ENCODE measurements at regions not wholly inside any gene's neighbourhood (a gene's known extent, or its start where the extent isn't known, plus 50 kb on each side); places are given as distances from the start of the nearest gene placed in this dataset.

GRCh38 chr5:26543987-26544386 is 494.4 kb downstream of the CDH9 start:
- no peaks in the 10 kb centered on the region for H4K20me1 ChIP-seq (ENCODE audit: control insufficient read depth, insufficient read depth)
- CTCF ChIA-PET = no interaction called here
- no peaks in the 10 kb centered on the region for H3K4me1 ChIP-seq (ENCODE audit: control insufficient read depth, insufficient read depth, low read length)
- BruUV-seq (replicated peaks) = no TSS peak
- in situ Hi-C loops (cut with MboI) = no loop called here
- H3K36me3 ChIP-seq (ENCODE audit: control insufficient read depth in 2 of 2, insufficient read depth in 2 of 2, low read length in 1 of 2) = no peaks in the 10 kb centered on the region
- no peak for TF ChIP-seq BCL11A (IDR thresholded peaks at IDR 0.05; ENCODE audit: low read depth, low read length)
- no peak for TF ChIP-seq BCL3 (IDR thresholded peaks at IDR 0.05; ENCODE audit: borderline replicate concordance, insufficient read depth, low read depth, low read length, poor library complexity, severe bottlenecking)
- TF ChIP-seq SP1 (IDR thresholded peaks at IDR 0.05; ENCODE audit: low read depth, low read length) = no peak
- TF ChIP-seq, protein P1, sequence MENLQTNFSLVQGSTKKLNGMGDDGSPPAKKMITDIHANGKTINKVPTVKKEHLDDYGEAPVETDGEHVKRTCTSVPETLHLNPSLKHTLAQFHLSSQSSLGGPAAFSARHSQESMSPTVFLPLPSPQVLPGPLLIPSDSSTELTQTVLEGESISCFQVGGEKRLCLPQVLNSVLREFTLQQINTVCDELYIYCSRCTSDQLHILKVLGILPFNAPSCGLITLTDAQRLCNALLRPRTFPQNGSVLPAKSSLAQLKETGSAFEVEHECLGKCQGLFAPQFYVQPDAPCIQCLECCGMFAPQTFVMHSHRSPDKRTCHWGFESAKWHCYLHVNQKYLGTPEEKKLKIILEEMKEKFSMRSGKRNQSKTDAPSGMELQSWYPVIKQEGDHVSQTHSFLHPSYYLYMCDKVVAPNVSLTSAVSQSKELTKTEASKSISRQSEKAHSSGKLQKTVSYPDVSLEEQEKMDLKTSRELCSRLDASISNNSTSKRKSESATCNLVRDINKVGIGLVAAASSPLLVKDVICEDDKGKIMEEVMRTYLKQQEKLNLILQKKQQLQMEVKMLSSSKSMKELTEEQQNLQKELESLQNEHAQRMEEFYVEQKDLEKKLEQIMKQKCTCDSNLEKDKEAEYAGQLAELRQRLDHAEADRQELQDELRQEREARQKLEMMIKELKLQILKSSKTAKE (IDR thresholded peaks at IDR 0.05; ENCODE audit: low read depth, poor library complexity, severe bottlenecking) = no peak
- no peak for TF ChIP-seq DPF2 (IDR thresholded peaks at IDR 0.05)
- no peak for TF ChIP-seq POLR2A (IDR thresholded peaks at IDR 0.05; ENCODE audit: low read depth, low read length)
- TF ChIP-seq NBN (IDR thresholded peaks at IDR 0.05) = no peak
- TF ChIP-seq CHD2 (IDR thresholded peaks at IDR 0.05; ENCODE audit: borderline replicate concordance, low read depth, low read length) = no peak
- no peak for TF ChIP-seq CEBPB (IDR thresholded peaks at IDR 0.05; ENCODE audit: borderline replicate concordance in 1 of 2, low read depth in 2 of 2, low read length in 2 of 2)
- TF ChIP-seq SMAD1 (IDR thresholded peaks at IDR 0.05; ENCODE audit: low read depth, partially characterized antibody) = no peak
- TF ChIP-seq, protein P2, sequence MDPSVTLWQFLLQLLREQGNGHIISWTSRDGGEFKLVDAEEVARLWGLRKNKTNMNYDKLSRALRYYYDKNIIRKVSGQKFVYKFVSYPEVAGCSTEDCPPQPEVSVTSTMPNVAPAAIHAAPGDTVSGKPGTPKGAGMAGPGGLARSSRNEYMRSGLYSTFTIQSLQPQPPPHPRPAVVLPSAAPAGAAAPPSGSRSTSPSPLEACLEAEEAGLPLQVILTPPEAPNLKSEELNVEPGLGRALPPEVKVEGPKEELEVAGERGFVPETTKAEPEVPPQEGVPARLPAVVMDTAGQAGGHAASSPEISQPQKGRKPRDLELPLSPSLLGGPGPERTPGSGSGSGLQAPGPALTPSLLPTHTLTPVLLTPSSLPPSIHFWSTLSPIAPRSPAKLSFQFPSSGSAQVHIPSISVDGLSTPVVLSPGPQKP (IDR thresholded peaks at IDR 0.05; ENCODE audit: low read depth, low read length) = no peak
- no peak for TF ChIP-seq CHD1 (IDR thresholded peaks at IDR 0.05; ENCODE audit: low read depth, low read length)
- POLR2A ChIA-PET = no interaction called here
- FAIRE-seq (no peak), DNase-seq (ENCODE audit: low read depth, low spot score) (no peak), ATAC-seq (no peak)
- SMC1A ChIA-PET (ENCODE audit: uncharacterized antibody, unreplicated experiment) = no interaction called here
- WGBS (ENCODE audit: insufficient coverage, insufficient replicate concordance, low lambda C conversion rate, missing lambda C conversion rate) = 0% methylated on average over 1 of the region's 1 CpG
- no peaks in the 10 kb centered on the region for H3K9me3 ChIP-seq (replicated peaks; ENCODE audit: control insufficient read depth, insufficient read depth, low read length)
- no peaks in the 10 kb centered on the region for H3K27me3 ChIP-seq (replicated peaks in 1 of 2; ENCODE audit: control insufficient read depth in 2 of 2, insufficient read depth in 2 of 2, low read length in 1 of 2)
- no peak overlapping the region for H3K9ac ChIP-seq (ENCODE audit: control insufficient read depth, insufficient read depth, low read length)
- H3K79me2 ChIP-seq (ENCODE audit: control insufficient read depth, insufficient read depth, low read length) = no peaks in the 10 kb centered on the region
- H2AFZ ChIP-seq (ENCODE audit: control insufficient read depth, low read depth, low read length) = no peak overlapping the region
- RAD21 ChIA-PET (ENCODE audit: unreplicated experiment) = no interaction called here
- H3K4me3 ChIP-seq = no peak overlapping the region
- intact Hi-C loops (cut with micrococcal nuclease; ENCODE audit: unreplicated experiment) = no loop called here
- H3K4me2 ChIP-seq (ENCODE audit: control insufficient read depth, insufficient read depth) = no peak overlapping the region
- H3K27ac ChIP-seq (ENCODE audit: control insufficient read depth, insufficient read depth) = no peak overlapping the region
